SHP77 treated with DMSO at 0.1 percent for 48 hours (cell line): ENCODE measurements at regions not wholly inside any gene's neighbourhood (a gene's known extent, or its start where the extent isn't known, plus 50 kb on each side); places are given as distances from the start of the nearest gene placed in this dataset.
"Not testable (repeated sequence)": the region's sequence is repeated elsewhere in the genome, so short reads cannot be mapped to it uniquely, and the experiment has no call there.

ENCODE experiments used
- DNase-seq: peaks from one replicate; lab custom pipeline; 2025; lab: John Stamatoyannopoulos, UW

- no peak for DNase-seq
Observed at GRCh38 chr12:124381456-124382296, 86.8 kb downstream of the RFLNA start.

- DNase-seq, result no peak
Observed at GRCh38 chr12:124380796-124381455, 86.0 kb downstream of the RFLNA start.

GRCh38 chr12:124379938-124380754 is 85.3 kb downstream of the RFLNA start:
- no peak for DNase-seq

DNA sequence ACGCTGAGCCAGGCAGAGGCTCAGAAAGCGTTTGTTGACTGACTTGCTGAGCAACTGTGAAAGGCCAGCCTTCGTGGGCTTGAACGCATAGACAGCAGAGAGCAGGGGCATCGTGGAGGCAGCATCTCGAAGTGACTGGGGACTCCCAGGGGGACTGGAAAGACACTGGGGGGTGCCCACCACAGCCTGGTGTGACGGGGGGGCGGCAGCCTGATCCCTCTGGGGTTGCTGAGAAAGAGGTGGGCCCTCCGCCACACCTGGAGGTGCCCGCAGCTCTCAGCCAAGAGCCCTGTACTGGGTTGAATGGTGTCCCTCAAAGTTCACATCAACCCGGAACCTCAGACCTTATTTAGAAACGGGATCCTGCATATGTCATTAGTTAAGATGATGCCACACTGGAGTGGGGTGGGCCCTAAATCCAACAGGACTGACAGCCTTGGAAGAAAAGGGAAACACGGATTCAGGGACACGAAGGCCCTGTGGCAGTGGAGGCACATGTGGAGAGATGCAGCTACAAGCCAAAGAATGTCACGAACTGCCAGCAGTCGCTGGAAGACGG is 84.6 kb downstream of the RFLNA start:
- DNase-seq, result no peak

DNA sequence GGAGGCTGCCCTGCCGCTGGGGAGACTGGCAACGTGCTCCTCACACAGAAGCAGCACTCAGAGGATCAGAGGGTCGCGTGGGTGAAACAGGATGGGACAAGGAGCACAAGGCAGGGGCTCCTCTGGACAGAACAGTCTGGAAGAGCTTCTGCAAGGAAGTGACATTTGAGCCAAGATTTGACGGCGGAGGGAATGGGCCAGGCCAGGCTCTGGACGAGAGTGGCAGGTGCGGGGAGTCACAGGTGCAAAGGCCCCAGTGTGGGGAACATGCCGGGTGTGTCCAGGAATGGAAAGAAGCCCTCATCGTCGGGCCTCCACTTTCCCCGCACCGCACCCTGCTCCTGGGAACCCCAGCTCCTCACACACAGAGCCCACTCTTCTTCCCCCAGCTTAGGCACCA is 84.0 kb downstream of the RFLNA start:
- no peak for DNase-seq

DNA sequence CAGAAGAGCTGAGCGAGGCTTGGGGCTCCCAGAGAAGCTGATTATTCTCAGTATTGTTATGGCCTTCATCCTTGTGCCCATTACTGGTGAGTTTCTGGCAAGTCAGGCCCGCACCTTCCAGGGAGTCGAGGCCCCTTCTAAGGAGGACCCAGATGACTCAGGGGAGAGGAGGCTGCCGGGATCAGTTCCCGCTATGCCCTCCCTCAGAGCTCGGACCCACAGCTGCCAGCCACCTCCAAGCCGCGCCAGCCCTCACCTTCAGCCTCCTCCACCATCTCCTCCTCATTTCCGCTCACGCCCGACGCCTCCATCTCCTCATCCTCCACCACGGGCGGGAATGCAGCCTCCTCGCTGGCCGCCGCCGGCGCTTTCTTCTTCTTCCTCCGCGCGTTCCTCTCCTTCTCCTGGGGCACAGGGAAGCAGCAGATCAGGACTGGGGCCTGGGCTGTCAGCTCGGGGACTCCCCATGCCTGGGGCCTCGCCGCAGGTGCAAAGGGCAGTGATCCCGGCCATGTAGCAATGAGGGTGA is 83.2 kb downstream of the RFLNA start:
- DNase-seq, result no peak

DNA sequence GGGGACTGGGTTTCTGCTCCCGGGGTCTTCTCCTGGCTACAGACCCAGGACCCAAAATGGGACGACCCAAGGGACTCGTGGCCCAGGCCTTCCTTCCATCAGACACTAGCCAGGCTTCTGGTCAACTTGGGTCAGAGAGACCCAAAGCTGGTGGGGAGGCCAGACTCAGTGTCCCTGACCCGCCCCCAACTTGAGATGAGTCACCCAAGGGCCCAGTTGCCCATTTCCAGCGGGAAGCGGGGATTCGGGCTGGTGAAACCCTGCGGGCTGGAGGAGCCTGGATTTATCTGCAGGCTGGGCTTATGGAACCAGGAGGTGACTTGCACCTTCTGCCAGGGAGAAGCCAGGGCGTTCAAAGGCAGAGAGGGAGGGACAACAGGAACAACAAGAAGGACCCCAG is 81.5 kb downstream of the RFLNA start:
- DNase-seq, result no peak

- no peak for DNase-seq
Observed at GRCh38 chr12:124375789-124376175, 80.9 kb downstream of the RFLNA start.

DNA sequence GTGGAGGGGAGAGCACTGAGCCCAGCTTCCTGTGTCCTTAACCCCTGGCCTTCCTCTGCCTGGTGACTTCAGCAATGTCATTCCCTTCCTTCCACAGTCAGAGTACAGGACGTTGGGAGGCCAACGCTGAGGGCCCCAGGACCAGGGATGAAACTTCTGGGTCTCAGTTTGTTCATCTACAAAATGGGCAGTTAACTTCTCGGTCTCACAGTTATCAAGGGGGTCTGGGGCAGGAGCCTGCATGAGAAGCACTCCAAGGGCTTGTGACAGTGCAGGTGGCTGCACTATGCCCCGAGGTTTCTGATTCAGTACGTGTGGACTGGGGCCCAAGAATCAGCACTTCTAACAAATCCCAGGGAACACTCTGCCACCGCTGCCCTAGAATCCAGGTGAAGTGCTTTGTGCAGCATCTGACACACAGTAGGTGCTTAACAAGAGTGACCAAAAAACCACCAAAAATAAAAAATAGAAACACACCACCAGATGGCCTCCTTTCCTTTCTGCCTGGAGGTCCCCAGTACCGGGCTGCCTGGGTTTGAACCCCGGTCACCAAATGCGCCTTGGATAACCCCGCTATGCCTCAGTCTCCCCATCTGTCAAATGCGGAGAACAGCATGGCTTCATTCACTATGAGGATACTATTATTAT is 80.4 kb downstream of the RFLNA start:
- DNase-seq, result no peak

GRCh38 chr12:124374567-124374966 is 79.7 kb downstream of the RFLNA start:
- no peak for DNase-seq

GRCh38 chr12:124374147-124374546 is 79.3 kb downstream of the RFLNA start:
- no peak for DNase-seq

DNA sequence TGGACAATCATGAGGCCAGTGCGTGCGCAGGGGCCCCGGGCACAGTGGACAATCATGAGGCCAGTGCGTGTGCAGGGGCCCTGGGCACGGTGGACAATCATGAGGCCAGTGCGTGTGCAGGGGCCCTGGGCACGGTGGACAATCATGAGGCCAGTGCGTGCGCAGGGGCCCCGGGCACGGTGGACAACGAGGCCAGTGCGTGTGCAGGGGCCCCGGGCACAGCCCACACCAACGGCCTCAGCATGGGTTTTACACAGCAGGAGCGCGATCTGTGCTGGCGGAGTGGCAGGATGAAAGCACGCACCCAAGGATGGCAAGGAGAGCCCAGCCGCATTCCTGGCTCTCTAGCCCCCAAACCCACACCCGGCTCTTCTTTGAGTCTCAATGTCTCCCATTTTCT is 78.8 kb downstream of the RFLNA start:
- DNase-seq, result not testable (repeated sequence)

DNA sequence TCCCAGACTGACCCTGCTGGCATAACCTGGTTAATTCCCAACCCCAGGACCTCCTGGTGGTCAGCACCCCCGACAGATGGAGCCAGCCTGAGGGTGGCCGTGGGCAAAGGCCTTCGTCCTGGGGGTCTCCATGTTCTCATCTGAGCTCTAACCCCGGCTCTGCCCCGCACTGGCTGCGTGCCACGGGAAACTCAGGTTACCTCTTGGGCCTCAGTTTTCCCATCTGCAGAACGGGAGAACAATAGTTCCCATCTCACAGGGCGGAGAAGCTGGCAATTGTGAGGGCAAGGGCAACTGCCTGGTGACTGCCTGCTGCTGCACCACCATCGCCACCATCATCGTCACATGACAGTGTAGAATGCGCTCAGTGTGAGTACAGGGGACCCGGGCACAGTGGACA is 77.9 kb downstream of the RFLNA start:
- no peak for DNase-seq

DNA sequence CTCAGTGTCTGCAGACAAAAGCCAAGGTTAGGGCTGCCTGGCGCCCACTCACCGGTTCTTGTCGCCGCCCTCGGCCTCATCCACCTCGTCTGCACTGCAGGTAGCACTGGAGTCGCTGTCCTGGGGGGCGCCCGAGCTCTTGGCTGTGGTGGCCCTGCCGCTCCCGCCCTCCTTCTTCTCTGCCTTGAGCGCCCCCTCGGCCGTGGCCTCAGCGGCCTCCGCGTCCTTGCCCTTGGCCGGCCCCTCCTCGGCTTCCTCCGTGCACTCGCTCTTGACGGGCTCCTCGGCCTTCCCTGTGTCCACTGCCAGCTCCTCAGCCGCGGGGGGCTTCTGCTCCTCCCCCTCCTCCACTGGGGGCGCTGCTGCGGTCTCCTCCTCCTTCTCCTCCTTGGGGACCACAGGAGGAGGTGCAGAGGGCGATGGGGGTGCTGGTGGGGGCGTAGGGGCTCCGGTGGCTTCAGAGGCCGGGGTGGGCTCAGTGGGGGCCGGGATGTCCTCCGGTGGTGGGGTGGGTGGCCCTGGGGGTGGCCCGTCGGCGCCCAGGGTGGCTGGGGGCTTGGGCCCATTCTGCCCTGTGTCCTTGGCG is 77.2 kb downstream of the RFLNA start:
- no peak for DNase-seq

DNA sequence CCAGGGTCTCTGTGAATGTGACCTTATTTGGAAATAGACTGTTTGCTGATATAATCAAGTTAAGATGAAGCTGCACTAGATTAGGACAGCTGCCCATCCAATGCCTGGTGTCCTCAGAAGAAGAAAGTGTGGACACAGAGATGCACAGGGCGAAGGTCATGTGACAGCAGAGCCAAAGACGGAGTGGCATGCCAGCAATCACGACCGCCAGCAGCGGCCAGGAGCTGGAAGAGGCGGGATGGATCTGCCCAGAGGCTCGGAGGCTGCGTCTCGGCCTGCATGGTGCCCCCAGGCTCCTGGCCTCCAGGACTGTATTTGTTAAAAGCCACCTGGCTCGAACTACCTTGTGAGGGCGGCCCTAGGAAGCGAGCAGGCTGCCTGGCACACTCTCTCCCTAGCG is 76.5 kb downstream of the RFLNA start:
- DNase-seq, result no peak

DNA sequence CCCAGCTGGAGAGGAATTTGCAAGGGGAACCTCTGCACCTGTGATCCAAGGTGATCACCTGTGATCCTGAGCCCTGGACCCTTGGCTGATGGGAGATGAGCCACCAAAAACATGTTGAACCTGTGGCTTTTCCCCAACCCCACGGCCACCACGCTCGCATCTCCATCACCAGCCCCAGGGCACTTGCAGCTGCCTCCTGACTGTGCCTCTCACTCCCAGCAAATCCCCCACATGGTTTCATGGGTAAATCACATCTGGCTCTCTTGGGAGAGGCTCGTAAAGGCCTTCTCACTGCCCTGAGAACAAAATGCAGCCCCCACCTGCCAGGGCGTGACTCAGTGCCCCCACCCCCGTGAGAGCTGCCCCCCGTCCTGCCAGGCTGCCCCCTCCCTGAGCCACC is 76.0 kb downstream of the RFLNA start:
- no peak for DNase-seq

- DNase-seq, result no peak
Observed at GRCh38 chr12:124370384-124370783, 75.5 kb downstream of the RFLNA start.

GRCh38 chr12:124369827-124370378 is 75.0 kb downstream of the RFLNA start:
- DNase-seq, result no peak

- no peak for DNase-seq
Observed at GRCh38 chr12:124369055-124369826, 74.3 kb downstream of the RFLNA start.

GRCh38 chr12:124368421-124369032 is 73.6 kb downstream of the RFLNA start:
- no peak for DNase-seq
